ENCODE measurements at regions not wholly inside any gene's neighbourhood (a gene's known extent, or its start where the extent isn't known, plus 50 kb on each side); places are given as distances from the start of the nearest gene placed in this dataset.

DNA sequence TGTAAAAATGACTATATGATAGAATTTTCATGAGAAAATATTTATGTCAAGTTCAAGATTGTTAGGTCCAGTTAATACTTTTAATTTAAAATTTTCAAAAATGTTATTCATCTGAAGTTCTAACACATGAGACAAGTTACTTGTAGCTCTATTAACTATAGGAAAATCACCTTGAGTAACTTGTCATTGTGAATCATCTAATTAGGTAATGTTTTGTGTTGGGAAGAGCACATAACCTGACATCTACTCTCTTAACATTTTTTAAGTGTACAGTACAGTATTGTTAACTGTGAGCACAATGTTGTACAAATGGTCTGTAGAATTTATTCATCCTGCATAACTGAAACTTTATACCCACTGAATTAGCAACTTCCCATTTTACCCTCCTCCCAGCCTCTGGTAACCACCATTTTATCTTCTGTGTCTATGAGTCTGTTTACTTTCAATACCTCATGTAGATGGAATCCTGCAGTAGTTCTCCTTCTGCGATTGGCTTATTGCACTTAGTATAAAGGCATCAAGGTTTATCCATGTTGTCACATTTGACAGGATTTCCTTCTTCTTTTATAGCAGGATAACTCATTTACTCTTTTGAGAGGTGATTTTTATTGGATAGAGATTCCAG, 54.6 kb downstream of the ARL4A start:
- peaks cover 7% of the 10 kb centered on the region for H3K4me1 ChIP-seq (ENCODE audit: insufficient read depth, low read length)
- H3K9me3 ChIP-seq (ENCODE audit: low read length), result no peaks in the 10 kb centered on the region
- H3K36me3 ChIP-seq (ENCODE audit: insufficient read depth, low read length), result no peaks in the 10 kb centered on the region
- no peaks in the 10 kb centered on the region for H3K27me3 ChIP-seq (ENCODE audit: insufficient read depth, low read length)
- no peak overlapping the region for H3K4me3 ChIP-seq (ENCODE audit: low read length)
- no peak overlapping the region for H2AFZ ChIP-seq (ENCODE audit: low read depth, low read length)

- H3K4me1 ChIP-seq (ENCODE audit: insufficient read depth, low read length), result peaks cover 4% of the 10 kb centered on the region
- no peak overlapping the region for H3K4me3 ChIP-seq (ENCODE audit: low read length)
- no peak overlapping the region for H2AFZ ChIP-seq (ENCODE audit: low read depth, low read length)
- H3K36me3 ChIP-seq (ENCODE audit: insufficient read depth, low read length), result no peaks in the 10 kb centered on the region
- H3K9me3 ChIP-seq (ENCODE audit: low read length), result no peaks in the 10 kb centered on the region
- H3K27me3 ChIP-seq (ENCODE audit: insufficient read depth, low read length), result no peaks in the 10 kb centered on the region
Measured at GRCh38 chr7:12746211-12746610, 58.8 kb downstream of the ARL4A start.

- H3K27me3 ChIP-seq (ENCODE audit: insufficient read depth, low read length), result no peaks in the 10 kb centered on the region
- no peak overlapping the region for H2AFZ ChIP-seq (ENCODE audit: low read depth, low read length)
Measured at GRCh38 chr7:12747687-12748306, 60.4 kb downstream of the ARL4A start.

GRCh38 chr7:12749069-12749468, 61.6 kb downstream of the ARL4A start:
- no peak overlapping the region for H2AFZ ChIP-seq (ENCODE audit: low read depth, low read length)
- H3K4me3 ChIP-seq (ENCODE audit: low read length), result no peak overlapping the region
- no peaks in the 10 kb centered on the region for H3K9me3 ChIP-seq (ENCODE audit: low read length)
- H3K27me3 ChIP-seq (ENCODE audit: insufficient read depth, low read length), result no peaks in the 10 kb centered on the region
- H3K4me1 ChIP-seq (ENCODE audit: insufficient read depth, low read length), result peaks cover 4% of the 10 kb centered on the region
- H3K36me3 ChIP-seq (ENCODE audit: insufficient read depth, low read length), result no peaks in the 10 kb centered on the region

More at GRCh38 chr7:12747687-12748306, 60.4 kb downstream of the ARL4A start:
- no peaks in the 10 kb centered on the region for H3K36me3 ChIP-seq (ENCODE audit: insufficient read depth, low read length)
- no peaks in the 10 kb centered on the region for H3K9me3 ChIP-seq (ENCODE audit: low read length)
- H3K4me3 ChIP-seq (ENCODE audit: low read length), result no peak overlapping the region
- H3K4me1 ChIP-seq (ENCODE audit: insufficient read depth, low read length), result peaks cover 4% of the 10 kb centered on the region

DNA sequence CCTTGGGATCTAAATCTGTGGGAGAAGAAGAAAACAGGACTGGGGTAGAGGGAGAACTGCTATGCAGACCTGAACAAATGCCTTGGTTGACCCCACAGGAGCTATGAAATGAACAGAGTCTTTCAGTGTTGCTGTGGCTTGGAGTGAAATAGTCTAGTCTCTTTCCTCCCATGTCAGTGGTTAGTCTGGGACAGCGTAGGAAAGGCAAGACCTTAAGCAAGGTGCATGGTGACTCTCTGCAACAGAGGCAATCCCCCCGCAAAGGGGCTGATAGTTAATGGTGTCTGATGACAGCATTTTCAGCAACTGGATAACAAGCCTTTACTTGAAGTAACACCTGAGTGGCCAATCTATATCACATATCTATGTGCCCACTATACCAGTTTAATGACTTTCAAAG, 62.3 kb downstream of the ARL4A start:
- H3K27me3 ChIP-seq (ENCODE audit: insufficient read depth, low read length), result no peaks in the 10 kb centered on the region
- no peaks in the 10 kb centered on the region for H3K36me3 ChIP-seq (ENCODE audit: insufficient read depth, low read length)
- no peak overlapping the region for H3K4me3 ChIP-seq (ENCODE audit: low read length)
- H3K4me1 ChIP-seq (ENCODE audit: insufficient read depth, low read length), result peaks cover 4% of the 10 kb centered on the region
- no peaks in the 10 kb centered on the region for H3K9me3 ChIP-seq (ENCODE audit: low read length)
- H2AFZ ChIP-seq (ENCODE audit: low read depth, low read length), result no peak overlapping the region

DNA sequence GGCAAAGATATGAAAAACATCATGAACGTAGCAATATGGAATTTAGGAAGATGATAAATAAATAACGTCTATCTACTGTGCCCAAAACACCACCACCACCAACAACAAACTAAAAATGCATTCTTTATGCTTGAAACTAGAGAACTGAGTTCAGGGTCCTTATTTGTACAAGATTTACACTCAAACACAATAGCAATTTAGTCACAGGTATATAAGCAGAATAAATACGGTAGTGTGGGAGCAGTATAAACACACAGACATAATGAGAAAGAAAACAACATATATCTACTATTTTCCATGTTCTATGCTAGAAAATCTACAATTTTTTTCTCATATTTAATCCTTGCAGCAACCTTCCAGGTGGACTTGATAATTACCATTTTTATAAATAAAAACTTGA, 64.3 kb downstream of the ARL4A start:
- no peaks in the 10 kb centered on the region for H3K9me3 ChIP-seq (ENCODE audit: low read length)
- no peaks in the 10 kb centered on the region for H3K27me3 ChIP-seq (ENCODE audit: insufficient read depth, low read length)
- no peaks in the 10 kb centered on the region for H3K36me3 ChIP-seq (ENCODE audit: insufficient read depth, low read length)
- peaks cover 4% of the 10 kb centered on the region for H3K4me1 ChIP-seq (ENCODE audit: insufficient read depth, low read length)
- no peak overlapping the region for H3K4me3 ChIP-seq (ENCODE audit: low read length)
- H2AFZ ChIP-seq (ENCODE audit: low read depth, low read length), result no peak overlapping the region

GRCh38 chr7:12754179-12754578, 66.7 kb downstream of the ARL4A start:
- no peak overlapping the region for H3K4me3 ChIP-seq (ENCODE audit: low read length)
- no peaks in the 10 kb centered on the region for H3K36me3 ChIP-seq (ENCODE audit: insufficient read depth, low read length)
- peaks cover 11% of the 10 kb centered on the region for H3K4me1 ChIP-seq (ENCODE audit: insufficient read depth, low read length)
- no peaks in the 10 kb centered on the region for H3K27me3 ChIP-seq (ENCODE audit: insufficient read depth, low read length)
- no peak overlapping the region for H2AFZ ChIP-seq (ENCODE audit: low read depth, low read length)
- no peaks in the 10 kb centered on the region for H3K9me3 ChIP-seq (ENCODE audit: low read length)

DNA sequence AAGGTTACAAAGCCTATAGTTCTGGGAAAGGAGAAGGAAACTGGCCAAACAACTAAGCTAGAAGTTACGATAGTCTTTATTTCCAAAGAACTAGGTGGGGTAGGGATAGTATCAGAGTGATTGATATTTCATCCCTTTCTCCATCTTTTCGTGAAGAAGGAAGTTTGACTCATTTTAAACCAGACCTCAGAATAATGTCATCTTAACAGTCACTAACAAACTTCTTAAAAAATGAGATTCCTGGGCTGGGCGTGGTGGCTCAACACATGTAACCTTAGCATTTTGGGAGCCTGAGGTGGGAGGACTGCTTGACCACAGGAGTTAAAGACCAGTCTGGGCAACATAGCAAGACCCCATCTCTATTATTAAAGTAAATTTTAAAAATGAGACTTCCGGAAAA, 69.4 kb downstream of the ARL4A start:
- Histone ChIP-seq H3K4me3 (ENCODE audit: low read length) (no peak overlapping the region), H3K4me1 (ENCODE audit: insufficient read depth, low read length) (peaks cover 13% of the 10 kb centered on the region), H2AFZ (ENCODE audit: low read depth, low read length) (no peak overlapping the region), H3K9me3 (ENCODE audit: low read length) (no peaks in the 10 kb centered on the region), H3K36me3 (ENCODE audit: insufficient read depth, low read length) (no peaks in the 10 kb centered on the region), H3K27me3 (ENCODE audit: insufficient read depth, low read length) (no peaks in the 10 kb centered on the region)

GRCh38 chr7:12757443-12757842, 70.0 kb downstream of the ARL4A start:
- H3K9me3 ChIP-seq (ENCODE audit: low read length), result no peaks in the 10 kb centered on the region
- peaks cover 13% of the 10 kb centered on the region for H3K4me1 ChIP-seq (ENCODE audit: insufficient read depth, low read length)
- H3K27me3 ChIP-seq (ENCODE audit: insufficient read depth, low read length), result no peaks in the 10 kb centered on the region
- H3K4me3 ChIP-seq (ENCODE audit: low read length), result no peak overlapping the region
- H2AFZ ChIP-seq (ENCODE audit: low read depth, low read length), result no peak overlapping the region
- H3K36me3 ChIP-seq (ENCODE audit: insufficient read depth, low read length), result no peaks in the 10 kb centered on the region

DNA sequence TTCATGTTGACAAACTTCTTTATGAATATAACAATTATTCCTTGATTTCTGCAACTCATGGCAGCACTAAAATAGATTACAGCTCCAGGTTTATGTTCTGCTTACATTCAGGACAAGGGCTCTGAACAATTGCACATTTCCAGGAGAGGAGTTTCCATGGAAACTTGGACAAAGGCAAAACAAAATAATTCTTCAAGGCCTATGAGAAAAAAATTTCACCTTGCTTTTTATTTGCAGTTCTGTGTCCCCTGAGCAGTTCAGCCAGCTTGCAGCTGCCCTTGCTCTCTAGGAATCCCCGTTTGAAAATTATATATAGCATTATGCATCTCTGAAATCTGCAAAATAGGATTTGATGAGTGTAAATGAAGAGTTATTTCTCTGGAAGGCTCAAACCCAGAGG, 71.7 kb downstream of the ARL4A start:
- Histone ChIP-seq H3K4me1 (ENCODE audit: insufficient read depth, low read length) (peaks cover 19% of the 10 kb centered on the region), H3K4me3 (ENCODE audit: low read length) (no peak overlapping the region), H2AFZ (ENCODE audit: low read depth, low read length) (no peak overlapping the region), H3K36me3 (ENCODE audit: insufficient read depth, low read length) (no peaks in the 10 kb centered on the region), H3K9me3 (ENCODE audit: low read length) (no peaks in the 10 kb centered on the region), H3K27me3 (ENCODE audit: insufficient read depth, low read length) (no peaks in the 10 kb centered on the region)

DNA sequence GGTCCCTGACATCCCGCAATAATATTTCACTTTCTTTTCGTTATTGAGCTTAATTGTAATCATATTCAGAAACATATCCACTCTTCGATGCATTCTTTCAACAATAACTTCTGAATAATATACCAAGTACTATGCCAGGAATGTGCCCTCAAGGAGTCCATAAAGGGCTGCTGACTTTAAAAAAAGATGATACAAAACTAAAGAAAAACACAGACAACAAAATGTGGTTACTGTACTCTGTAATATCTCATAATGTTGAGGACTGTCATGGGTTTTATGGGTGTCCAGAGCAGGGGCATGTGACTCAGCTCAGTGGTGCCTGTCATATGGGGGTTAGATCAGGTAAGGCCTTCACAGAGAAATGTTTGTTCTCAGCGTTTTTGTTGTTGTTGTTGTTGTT, 73.7 kb downstream of the ARL4A start:
- Histone ChIP-seq H3K4me1 (ENCODE audit: insufficient read depth, low read length) (peaks cover 30% of the 10 kb centered on the region), H3K9me3 (ENCODE audit: low read length) (no peaks in the 10 kb centered on the region), H3K27me3 (ENCODE audit: insufficient read depth, low read length) (no peaks in the 10 kb centered on the region), H2AFZ (ENCODE audit: low read depth, low read length) (no peak overlapping the region), H3K36me3 (ENCODE audit: insufficient read depth, low read length) (no peaks in the 10 kb centered on the region), H3K4me3 (ENCODE audit: low read length) (no peak overlapping the region)

DNA sequence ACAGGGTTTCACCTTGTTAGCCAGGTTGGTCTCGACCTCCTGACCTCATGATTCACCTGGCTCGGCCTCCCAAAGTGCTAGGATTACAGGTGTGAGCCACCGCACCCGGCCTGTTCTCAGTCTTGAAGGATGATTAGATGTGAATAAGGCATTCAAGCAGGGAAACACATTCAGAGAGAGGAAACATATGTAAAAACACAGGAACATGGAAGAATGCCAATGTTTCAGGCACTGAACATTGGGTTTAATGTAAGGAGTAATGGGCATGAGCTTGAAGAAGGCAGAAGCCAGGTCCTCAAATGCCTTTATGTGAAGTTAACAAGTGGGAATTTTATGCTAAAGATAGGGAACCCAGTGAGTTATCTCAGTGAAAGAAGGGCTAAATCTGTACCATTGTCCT, 74.3 kb downstream of the ARL4A start:
- Histone ChIP-seq H3K36me3 (ENCODE audit: insufficient read depth, low read length) (no peaks in the 10 kb centered on the region), H3K4me1 (ENCODE audit: insufficient read depth, low read length) (peaks cover 30% of the 10 kb centered on the region), H3K9me3 (ENCODE audit: low read length) (no peaks in the 10 kb centered on the region), H2AFZ (ENCODE audit: low read depth, low read length) (no peak overlapping the region), H3K4me3 (ENCODE audit: low read length) (no peak overlapping the region), H3K27me3 (ENCODE audit: insufficient read depth, low read length) (no peaks in the 10 kb centered on the region)

GRCh38 chr7:12764458-12764891, 77.0 kb downstream of the ARL4A start:
- peaks cover 26% of the 10 kb centered on the region for H3K4me1 ChIP-seq (ENCODE audit: insufficient read depth, low read length)
- no peak overlapping the region for H2AFZ ChIP-seq (ENCODE audit: low read depth, low read length)
- no peaks in the 10 kb centered on the region for H3K27me3 ChIP-seq (ENCODE audit: insufficient read depth, low read length)
- no peaks in the 10 kb centered on the region for H3K9me3 ChIP-seq (ENCODE audit: low read length)
- no peaks in the 10 kb centered on the region for H3K36me3 ChIP-seq (ENCODE audit: insufficient read depth, low read length)
- H3K4me3 ChIP-seq (ENCODE audit: low read length), result no peak overlapping the region

All from neuron (in vitro differentiated cells).